ENCODE measurements at regions not wholly inside any gene's neighbourhood (a gene's known extent, or its start where the extent isn't known, plus 50 kb on each side); places are given as distances from the start of the nearest gene placed in this dataset.
"Not testable (repeated sequence)": the region's sequence is repeated elsewhere in the genome, so short reads cannot be mapped to it uniquely, and the experiment has no call there.

- DNase-seq: no peak
Measured at GRCh38 chr4:71212216-71212615, 126.6 kb upstream of the SLC4A4 start.

- no peak for DNase-seq
Measured at GRCh38 chr4:71214578-71214977, 124.2 kb upstream of the SLC4A4 start.

DNA sequence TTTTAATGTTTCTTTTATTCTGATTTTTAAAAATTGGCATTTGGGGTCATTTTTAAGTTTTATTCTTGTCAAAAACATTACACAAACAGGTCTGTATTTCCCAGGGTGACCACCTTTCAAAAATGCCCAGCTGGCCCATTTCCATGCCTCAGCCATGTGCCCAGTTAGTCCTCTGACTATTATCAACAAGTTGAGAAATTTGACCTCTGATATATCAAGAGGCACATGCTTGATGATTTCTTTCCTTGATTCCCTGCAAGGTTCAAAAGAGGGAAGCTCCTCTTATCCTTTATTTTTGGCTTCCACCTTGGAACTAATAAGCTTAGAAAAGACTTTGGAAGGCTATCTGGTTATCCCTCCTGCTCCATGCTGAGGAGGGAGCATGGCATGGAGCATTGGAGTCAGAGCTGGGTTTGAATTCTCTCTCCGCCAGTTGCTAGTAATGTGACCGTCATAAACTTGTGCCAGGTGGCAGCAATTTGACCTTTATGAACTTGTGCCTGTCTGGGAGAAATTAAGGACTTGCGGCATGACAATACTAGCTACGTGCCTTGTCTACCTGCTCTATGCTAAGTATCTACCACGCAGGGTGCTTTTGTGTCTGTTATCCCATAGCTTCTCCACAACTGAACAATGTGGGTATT lies 122.4 kb upstream of the SLC4A4 start:
- DNase-seq: no peak

GRCh38 chr4:71217688-71218087 lies 121.1 kb upstream of the SLC4A4 start:
- DNase-seq: no peak

DNA sequence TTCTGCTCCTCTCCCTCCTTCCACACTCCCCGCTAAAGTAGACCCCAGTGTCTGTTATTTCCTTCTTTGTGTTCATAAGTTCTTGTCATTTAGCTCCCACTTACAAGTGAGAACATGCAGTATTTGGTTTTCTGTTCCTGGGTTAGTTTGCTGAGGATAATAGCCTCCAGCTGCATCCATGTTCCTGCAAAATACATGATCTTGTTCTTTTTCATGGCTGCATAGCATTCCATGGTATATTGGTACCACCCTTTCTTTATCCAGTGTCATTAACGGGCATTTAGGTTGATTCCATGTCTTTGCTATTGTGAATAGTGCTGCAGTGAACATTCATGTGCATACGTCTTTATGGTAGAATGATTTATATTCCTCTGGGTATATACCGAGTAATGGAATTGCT lies 118.0 kb upstream of the SLC4A4 start:
- DNase-seq: not testable (repeated sequence)

GRCh38 chr4:71221510-71222466 lies 117.0 kb upstream of the SLC4A4 start:
- no peak for DNase-seq

GRCh38 chr4:71222661-71223060 lies 116.2 kb upstream of the SLC4A4 start:
- no peak for DNase-seq

DNA sequence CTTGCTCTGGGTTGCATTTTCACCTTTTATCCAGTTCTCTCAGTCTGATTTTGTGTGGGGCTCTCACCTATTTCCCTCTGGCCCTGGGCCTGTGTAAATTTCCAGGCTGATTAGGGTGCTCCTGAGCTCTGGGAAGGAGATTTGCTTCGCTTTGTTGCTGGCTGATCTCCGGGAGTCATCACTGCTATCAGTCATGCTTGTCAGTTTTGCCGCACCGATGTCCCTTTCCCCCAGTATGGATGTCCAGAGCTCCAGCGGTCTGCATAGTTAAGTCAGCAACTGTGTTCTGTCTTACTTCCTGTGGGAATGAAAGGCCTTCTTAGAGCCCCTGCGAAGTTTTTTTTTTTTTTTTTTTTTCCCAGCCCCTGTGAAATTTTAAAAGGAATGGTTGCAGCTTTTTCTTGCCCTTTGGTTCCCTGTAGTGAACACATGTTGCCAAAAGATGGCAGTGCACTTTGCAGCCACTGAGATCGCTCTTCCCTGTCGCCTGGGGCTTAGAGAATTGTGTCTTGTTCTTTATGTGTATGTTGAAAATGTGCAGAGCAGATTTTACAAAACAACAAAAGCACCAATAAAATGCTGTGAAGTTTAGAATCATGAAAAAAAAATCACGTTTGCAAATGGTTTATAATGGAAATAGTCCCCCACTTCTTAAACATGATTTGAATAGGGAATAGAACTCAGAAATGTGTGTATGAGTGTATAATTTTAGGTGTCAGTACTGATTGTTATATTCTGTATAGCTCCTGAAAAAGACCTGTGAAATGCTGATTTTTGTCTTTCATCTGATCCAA lies 109.1 kb upstream of the SLC4A4 start:
- peak; percentile 20 for DNase-seq

GRCh38 chr4:71230271-71231128 lies 108.3 kb upstream of the SLC4A4 start:
- no peak for DNase-seq

GRCh38 chr4:71231129-71232055 lies 107.4 kb upstream of the SLC4A4 start:
- no peak for DNase-seq

- DNase-seq: no peak
Measured at GRCh38 chr4:71232056-71232430, 106.8 kb upstream of the SLC4A4 start.

GRCh38 chr4:71232846-71233245 lies 106.0 kb upstream of the SLC4A4 start:
- no peak for DNase-seq

DNA sequence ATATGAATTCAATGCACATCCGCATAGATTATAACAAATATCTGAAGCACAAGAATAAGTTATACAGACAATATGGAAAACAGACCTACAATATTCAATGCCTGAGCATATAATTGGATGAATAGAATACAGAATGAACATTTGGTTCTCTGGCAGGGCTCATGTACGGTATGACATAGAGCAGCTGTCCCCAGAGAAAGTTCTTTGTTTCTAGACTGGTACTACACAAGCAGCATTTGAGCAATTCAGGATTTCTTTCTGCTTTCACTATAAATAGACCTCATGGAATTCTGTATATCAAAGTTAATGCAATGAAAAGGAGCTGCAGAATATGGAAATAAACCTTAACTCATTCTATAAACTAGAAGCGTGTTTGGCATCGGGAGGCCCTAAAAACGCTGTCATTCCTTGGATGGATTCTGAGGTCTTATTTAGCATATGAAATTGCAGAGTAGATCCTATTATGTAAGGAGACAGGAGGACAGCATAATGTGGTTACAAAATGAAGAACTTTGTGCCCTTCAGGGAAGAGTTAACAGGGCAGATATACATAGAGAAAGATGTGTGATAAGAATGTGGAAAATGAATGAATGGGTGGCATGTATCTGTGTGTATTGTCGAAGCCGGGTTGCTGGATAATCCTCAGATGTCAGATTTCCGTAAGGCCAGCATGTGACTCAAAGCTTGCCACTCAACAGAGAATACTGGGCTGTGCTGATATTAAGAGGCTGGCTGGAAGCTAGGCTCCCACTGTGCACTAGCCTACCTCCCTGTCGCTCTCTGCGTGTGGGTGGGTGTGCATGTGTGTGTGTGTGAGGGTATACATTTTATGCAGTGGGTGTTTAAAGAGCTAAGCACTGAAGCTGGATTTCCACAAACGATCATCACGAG lies 103.3 kb upstream of the SLC4A4 start:
- no peak for DNase-seq

GRCh38 chr4:71236226-71236625 lies 102.6 kb upstream of the SLC4A4 start:
- no peak for DNase-seq

DNA sequence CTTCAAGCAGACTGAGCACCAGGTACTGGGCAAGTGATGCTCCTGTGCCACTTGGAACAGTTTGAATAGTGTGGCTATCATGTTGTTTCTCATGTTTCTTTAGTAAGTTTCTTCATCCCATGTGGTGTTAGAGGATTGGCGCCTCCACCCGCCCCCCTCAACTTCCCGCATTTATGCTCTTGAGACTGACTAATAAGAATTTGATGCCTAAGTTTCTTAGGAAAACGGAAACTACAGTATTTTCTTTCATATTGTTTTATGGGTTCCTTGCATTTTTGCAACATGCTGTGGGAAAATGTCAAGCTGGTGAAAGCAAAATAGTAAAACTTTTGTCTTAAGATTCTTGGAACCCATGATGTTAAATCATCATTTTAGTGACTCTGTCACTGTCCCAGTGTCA lies 101.2 kb upstream of the SLC4A4 start:
- no peak for DNase-seq

- DNase-seq: no peak
Measured at GRCh38 chr4:71239365-71239764, 99.5 kb upstream of the SLC4A4 start.

DNA sequence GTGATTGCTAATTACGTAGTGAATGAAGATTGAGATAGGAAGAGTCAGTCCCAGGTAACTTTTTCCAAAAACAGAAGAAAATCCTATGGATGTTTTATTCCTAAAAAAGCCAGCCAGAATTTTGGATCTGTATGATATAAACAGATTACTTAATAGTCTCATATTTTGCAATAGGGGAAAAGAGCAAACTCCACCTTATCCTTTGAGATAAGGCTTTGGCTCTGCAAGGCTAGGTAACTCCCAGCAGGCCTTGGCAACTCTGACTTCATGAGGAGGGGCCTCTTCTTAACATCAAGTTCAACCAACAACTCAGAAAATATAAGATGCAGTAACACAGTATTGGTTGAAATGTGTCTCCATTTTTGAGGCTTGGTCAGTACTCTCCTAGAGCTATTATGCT lies 98.7 kb upstream of the SLC4A4 start:
- DNase-seq: no peak

DNA sequence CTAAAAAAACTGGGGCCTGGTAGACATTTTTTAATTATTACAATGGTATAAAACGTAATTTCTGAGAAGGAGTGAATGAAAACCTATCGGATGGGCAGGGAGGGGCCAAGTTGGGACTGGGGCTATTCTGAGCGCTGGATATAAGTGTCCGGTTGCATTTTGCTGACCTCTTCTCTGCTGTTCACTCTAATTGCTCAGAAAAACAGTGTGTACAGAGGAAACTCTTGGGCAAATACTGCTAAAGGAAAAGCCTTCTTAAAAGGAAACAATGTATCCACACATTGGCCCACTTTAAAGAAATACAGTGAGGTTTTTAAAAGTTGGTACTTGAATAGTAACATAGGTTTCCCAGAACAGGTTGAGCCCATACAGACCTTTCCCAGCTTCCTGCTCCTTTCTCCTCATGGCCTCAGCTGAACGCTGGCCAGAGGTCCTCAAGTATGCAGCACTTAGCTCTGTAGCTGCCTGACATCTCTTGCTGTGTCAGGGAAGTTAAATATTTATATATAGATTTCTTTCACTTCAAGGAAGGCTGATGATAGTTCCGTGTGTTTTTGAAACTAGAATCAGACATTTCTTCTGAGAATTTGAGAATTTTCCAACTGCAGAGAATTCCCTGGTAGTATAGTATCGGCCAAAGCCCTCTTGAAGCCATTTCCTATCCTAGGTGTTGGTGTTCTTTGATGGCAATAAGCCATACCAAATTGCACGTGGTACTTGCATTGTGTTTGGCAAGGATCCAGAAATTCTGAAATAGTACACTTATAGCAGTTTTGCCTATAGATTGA lies 97.1 kb upstream of the SLC4A4 start:
- DNase-seq: no peak

DNA sequence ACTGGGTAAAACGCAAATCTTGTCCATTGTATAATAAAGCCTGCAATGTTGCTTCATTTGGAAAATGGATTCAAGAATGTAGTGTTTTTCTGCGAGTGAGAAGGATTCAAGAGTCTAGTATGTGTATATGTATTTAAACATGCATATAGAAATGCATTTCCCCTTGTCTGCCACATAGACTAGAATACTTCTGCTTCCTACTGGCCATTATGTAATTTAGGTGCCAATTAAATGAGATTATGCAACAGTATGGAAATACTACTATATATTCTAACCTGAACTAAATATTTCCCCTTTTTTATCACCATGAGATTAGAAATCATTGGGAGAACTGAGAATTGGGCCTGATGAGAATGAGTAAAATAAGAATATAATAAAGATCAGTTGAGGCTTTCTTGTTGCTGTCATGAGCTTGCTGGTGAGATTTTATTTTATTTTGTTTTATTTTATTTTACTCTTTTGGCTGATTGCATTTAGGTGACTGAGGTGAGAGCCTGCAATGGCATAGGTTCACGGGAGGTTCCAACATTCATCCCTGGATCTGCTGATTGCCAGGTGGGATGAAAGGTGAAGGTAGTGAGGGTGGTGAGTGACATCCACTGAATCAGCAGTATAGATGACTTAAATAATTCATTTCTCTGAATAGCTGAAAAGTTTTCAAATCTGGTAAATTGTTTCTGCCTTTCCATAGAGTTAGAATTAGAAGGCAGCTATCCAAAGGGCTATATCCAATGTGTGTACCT lies 95.6 kb upstream of the SLC4A4 start:
- DNase-seq: no peak
